GM12875 (cell line): ENCODE measurements at regions not wholly inside any gene's neighbourhood (a gene's known extent, or its start where the extent isn't known, plus 50 kb on each side); places are given as distances from the start of the nearest gene placed in this dataset.

Source experiments
- H3K4me3 ChIP-seq: one replicate; pipeline ENCODE4 v1.5.1; 2011; ENCODE audit warnings: low read depth, low read length, control low read depth
- TF ChIP-seq, protein P1 (sequence below): IDR thresholded peaks from 2 replicates; pipeline ENCODE4 v1.5.1; 2011; ENCODE audit warnings: low read depth, mild to moderate bottlenecking, control low read depth, inconsistent platforms, low read length, moderate library complexity, borderline replicate concordance; ENCODE audit not compliant: insufficient read depth

DNA sequence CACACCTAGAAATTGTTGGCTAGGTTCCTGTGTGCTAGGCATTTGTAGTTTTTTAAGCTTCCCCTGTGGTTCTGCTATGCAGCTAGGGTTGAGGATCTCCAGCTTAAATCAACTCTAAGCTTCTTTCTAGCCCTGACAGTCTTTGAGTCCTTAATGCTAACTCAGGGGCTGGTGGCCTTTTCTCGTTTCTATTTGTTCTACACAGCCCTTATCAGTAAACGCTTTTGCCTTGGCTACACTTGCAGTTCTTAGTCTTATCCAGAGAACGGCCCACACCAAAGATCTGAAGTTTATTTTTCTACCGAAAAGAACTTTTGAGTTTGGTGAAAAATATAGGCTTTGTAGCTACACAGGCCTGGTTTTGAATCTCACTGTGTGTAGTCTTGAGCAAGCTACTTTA lies 212.0 kb downstream of the DHX15 start:
- TF ChIP-seq, protein P1, sequence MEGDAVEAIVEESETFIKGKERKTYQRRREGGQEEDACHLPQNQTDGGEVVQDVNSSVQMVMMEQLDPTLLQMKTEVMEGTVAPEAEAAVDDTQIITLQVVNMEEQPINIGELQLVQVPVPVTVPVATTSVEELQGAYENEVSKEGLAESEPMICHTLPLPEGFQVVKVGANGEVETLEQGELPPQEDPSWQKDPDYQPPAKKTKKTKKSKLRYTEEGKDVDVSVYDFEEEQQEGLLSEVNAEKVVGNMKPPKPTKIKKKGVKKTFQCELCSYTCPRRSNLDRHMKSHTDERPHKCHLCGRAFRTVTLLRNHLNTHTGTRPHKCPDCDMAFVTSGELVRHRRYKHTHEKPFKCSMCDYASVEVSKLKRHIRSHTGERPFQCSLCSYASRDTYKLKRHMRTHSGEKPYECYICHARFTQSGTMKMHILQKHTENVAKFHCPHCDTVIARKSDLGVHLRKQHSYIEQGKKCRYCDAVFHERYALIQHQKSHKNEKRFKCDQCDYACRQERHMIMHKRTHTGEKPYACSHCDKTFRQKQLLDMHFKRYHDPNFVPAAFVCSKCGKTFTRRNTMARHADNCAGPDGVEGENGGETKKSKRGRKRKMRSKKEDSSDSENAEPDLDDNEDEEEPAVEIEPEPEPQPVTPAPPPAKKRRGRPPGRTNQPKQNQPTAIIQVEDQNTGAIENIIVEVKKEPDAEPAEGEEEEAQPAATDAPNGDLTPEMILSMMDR: no peak
- H3K4me3 ChIP-seq: no peak overlapping the region

DNA sequence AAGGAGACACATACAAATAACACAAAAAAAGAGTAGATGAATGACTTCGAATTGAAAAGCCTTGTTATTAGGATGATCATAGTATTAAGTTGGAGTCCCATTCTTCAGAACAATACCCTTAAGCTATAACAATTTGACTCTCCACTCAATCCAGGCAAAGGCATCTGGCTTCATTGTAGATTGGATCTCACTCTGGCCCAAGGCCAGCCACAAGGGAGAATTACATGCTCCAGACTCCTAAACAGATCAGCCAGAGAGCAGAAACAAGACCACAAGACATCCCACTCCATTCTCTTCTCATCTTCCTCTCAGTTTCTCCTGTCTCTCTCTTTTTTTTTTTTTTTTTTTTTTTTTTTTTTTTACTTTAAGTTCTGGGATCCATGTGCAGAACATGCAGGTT lies 213.9 kb downstream of the DHX15 start:
- H3K4me3 ChIP-seq: no peak overlapping the region
- TF ChIP-seq, protein P1: no peak

DNA sequence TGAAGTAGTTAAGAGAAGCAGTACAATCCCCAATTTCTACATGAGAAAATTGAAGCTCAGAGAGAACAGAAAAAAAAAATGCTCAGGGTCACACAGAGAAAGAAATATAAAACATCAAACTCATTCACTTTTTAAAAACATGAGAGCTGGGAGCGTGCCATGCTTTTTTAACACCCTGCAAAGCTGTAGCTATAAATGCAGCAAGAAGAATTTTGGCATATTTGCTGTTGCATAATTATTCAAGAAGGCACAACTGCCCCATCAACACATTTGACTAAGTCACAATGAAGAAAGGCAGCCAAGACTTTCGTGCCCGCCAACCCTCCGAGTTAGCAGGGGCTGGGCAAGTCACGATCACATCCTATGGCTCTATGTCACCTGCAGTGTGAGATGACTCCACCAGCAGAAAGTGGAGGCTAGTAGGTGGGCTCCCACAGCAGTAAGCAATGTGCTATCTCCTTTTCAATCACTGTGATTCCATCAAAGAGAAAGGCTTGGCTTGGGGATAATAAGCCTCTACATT lies 214.8 kb downstream of the DHX15 start:
- H3K4me3 ChIP-seq: no peak overlapping the region
- TF ChIP-seq, protein P1: no peak

DNA sequence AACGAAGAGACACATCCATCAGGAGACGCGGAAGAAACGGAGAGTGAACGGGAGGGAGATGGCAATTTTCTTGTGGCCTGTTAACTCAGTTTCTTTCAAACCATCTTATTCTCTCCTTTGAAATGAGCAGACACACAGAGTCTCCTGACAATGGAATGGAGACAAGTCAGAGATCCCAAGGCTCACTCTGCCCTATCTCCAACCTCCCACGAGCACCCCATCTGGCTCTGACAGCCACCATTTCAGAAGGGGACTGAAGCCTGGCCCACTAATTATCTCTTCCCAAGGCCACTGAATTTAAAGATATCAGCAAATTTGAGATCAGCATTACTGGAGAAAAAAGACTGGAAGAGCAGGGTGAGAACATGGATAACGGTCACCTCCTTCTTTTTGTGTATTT lies 215.6 kb downstream of the DHX15 start:
- no peak overlapping the region for H3K4me3 ChIP-seq
- TF ChIP-seq, protein P1: no peak

DNA sequence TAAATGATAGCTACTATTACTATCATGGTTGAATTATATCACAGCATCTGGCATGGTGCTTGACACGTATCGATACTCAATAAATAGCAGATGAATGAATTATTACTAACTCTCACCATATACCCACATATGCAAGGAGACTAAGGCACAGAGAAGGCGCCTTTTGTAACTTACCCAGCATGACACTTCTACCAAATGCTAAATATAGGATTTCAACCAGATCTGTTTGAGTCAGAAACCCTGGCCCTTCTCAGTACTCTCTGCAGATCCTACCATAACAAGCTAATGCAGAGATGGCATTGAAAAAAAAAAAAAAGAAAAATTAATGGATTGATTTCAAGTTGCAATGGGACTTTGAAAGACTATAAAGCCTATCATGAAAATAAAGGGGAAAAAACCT lies 219.5 kb downstream of the DHX15 start:
- no peak overlapping the region for H3K4me3 ChIP-seq
- TF ChIP-seq, protein P1: no peak

DNA sequence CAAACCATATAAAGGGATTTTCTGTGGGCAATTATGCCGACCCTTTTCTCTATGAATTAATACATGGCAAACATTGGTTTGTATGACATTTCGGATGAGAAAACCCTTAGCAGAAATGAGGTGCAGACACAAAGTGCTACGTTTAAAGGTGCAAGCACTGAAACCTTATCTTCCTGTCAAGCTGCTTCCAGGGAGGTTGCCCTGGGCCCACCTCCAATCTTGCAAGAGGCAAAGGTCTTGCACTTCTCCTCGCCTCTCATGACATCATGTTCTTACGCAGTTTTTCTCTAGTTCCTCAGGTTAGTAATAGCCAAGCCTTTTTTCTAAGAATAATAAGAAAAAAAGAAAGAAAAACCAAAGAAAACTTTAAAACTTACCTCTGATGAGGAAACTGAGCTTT lies 220.1 kb downstream of the DHX15 start:
- H3K4me3 ChIP-seq: no peak overlapping the region
- TF ChIP-seq, protein P1: no peak

DNA sequence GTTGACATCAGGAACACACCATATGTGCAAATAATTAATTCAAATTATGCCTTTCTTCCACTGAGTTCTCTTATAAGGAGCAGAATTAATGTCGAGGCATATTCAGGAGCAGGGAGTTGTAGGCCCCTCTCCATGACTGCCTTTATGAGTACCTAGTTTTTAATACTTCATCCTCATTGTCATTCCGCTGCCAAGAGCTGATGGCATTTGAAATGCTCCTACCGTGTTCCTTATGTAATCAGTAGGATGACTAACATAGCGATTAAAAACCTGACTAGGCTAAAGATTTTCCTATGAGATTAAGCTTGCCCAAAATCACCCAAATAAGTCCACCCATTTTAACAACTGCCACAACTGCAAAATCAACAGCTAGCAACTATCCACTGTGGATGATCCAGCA lies 220.6 kb downstream of the DHX15 start:
- TF ChIP-seq, protein P1: no peak
- no peak overlapping the region for H3K4me3 ChIP-seq
